ENCODE measurements at regions not wholly inside any gene's neighbourhood (a gene's known extent, or its start where the extent isn't known, plus 50 kb on each side); places are given as distances from the start of the nearest gene placed in this dataset.

DNA sequence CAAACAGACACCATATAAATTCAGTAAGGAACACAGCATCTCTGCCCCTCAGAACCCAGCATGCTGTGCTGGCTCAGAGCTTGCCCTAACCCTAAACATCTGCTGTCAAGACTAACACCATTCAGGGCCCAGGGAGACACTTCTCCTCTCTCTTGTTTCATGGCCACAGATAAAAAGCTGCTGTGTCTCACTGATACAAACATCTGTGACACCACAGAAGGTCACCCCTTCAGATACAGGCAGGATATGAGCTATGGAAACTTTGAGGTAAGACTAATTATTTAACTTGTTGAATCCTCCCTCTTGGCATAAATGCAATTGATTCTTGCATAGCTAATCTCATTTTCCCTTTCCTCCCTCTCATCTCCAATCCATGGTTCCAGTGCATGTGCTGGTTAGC lies 61.6 kb upstream of the GPR12 start:
- DNase-seq: no peak

DNA sequence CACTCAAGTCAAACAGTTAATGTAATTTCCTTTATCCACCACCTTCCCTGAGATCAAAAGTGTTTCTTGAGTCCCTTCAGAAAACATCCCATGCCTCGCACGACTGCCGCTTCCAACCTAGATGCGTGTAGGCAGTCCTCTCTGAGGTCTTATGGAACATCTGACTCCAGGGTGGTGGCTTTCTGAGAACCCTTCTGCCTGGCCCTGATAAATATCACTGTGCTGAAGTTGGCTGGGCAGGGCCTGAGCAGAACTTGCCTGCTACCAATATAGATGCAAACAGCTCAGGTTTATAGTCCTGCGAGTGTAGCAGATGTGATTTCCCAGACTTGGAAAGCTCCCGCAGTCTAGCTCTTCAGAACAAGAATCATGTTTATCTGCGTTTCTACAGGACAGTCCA lies 61.1 kb upstream of the GPR12 start:
- no peak for DNase-seq

DNA sequence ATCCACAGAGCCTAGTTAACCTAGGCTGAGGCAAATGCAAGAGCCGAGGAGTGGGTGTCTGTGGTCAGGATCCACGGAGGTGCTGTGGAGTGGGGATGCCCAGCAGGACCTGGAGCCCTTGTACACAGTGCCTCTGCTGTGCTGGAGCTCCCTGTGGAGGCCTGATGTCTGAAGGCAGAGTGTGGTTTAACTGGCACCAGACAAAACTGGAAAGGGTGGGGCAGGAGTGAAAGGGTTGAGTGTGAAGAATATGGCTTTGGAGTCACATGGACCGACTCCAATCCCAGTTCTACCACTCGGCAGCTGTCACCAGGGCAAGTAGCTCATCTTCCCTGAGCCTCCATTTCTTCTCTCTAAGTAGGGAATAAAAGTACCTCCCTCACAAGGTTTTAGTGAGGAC lies 60.3 kb upstream of the GPR12 start:
- DNase-seq: no peak

DNA sequence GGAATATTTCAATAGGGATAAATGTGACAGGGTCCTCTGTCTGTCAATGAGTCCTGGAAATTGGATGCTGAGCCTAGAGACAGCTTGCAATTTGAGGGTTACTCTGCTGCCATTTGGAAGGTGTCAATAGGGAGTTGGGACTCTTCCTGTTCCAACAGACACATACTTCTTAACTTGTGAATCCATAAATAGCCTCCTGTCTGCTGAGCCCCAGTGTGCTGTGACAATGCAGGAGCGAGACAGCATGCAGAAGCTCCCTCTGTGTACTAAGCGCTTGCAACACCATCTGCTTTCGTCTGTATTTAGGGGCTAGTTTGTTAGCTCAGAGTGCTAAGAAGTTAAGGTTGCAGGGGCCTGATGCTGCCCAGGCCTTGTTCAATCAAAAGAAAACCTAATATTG lies 58.5 kb upstream of the GPR12 start:
- no peak for DNase-seq

DNA sequence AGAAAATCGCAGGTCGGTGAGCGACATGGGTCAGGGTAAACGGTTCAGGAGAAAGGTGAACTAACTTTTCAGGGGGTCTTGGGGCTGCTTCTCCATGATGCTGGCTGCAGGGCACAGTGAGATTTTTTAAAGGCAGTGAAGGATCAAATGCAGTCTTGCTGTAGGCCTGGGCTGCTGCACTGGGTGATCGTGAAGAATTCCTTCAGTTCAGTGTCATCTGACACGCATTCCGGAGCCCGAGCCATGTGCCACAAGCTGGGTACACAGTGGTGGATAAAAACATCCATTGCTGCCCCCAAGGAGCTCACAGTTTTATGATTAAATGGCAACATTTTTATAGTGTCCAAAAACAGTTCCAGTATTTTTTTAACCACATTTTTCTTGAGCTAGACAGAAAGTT lies 56.3 kb upstream of the GPR12 start:
- no peak for DNase-seq

DNA sequence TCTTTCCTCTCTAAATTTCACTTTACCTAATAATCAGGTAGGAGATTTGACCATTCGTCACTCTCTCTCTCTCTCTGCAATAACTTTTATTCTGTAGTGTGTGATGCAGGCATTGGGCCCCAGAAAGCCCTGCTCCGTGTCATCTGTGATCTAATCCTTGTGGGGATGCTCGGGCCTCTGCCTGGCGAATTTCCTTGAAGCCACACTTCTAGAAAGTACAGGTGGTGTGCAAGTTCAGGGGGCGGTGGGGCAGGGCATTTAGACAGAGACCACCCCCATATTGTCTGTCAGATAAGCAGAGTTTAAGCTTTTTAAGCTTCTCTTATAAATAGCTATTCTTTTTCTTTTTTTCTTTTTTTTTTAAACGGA lies 53.4 kb upstream of the GPR12 start:
- DNase-seq: no peak

DNA sequence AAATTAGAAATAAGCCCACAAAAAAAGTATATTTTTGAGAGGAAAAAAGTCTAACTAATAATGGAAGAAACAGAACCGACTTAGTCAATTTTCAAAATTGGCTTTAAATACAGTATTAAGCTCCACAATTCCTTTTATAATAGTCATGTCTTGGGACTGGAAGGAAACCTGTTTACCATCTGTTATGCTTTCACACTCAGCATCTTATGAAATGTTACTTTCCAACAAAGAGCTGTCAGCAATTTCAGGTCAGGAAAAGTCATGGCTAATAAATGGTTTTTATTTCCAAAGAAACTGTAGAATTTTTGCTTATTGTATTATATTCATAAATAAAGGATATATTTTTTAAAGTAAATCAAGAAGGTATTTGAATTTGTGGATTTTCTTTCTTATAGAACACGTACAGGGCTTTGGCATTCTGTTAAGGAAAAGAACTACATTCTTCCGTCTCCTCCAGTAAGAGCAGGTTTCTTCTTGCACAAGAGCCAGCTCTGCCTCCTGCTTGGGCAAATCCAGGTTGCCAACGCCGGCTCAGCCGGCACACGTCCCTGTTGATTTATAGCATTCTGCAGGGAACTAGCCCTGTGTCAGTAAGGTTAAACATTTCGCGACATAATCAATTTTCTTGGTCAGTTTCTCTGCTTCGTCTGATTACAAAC lies 52.9 kb upstream of the GPR12 start:
- no peak for DNase-seq

DNA sequence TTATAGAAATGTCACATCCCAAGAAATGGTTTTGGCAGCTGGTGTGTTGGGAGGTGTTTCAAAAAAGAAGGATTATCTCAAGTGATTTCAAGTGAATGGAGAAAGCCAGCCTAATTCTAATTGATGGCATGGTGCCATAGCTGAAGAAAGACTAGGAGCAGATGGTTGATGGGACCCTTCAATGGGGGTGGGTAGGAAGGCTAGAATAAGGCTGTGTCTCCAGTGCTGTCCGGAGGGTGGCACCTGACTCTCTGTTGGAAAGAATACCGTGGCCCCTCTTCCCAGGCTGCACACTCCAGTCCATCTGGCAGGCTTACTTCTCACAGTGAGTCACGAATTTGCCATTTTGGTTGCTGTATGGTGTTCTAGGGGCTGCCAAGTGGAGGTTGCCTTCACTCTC lies 51.0 kb upstream of the GPR12 start:
- no peak for DNase-seq
